K562 (cell line): ENCODE measurements at regions not wholly inside any gene's neighbourhood (a gene's known extent, or its start where the extent isn't known, plus 50 kb on each side); places are given as distances from the start of the nearest gene placed in this dataset.

ENCODE experiments used
- ATAC-seq: fragments of 200-7000 bp; cut with Tn5 transposase; 3 replicates; pipeline ENCODE4 v1.9.1; 2020; ENCODE audit warnings: moderate library complexity
- BruUV-seq: library from RNA; stranded (reverse); fragments of 400-500 nt; replicated peaks from 2 replicates; lab custom pipeline; 2021; lab: Mats Ljungman, UMichigan
- CTCF ChIA-PET: fragments of 300-600 bp; formaldehyde crosslinking; extraction: SDS; loops from one replicate; lab custom pipeline; 2021; ENCODE audit warnings: low intra/inter-chr PET ratio; lab: Yijun Ruan, JAX
- POLR2A ChIA-PET: fragments of 300-600, 350-650 bp; sonication (Branson Sonifier 250); formaldehyde crosslinking; extraction: SDS; loops from one replicate; lab custom pipeline; 2021; ENCODE audit warnings: antibody characterized with exemption, inconsistent platforms; lab: Yijun Ruan, JAX
- DNase-seq, 4 experiments: peaks; one replicate each; pipeline versions ENCODE4 v3.0.0 to v3.0.0-alpha.2; 2011 to 2018; ENCODE audit warnings: low spot score in 3 of 4, mixed read lengths in 3 of 4; ENCODE audit errors: extremely low read depth in 1 of 4
- FAIRE-seq: peaks from 2 replicates; lab custom pipeline; 2011; peaks lifted over from hg19 to GRCh38; lab: Jason Lieb, UNC
- H2AFZ ChIP-seq: 2 replicates; pipeline ENCODE4 v1.6.0; 2011; ENCODE audit warnings: low read depth, low read length, control low read depth, inconsistent platforms
- H3K27ac ChIP-seq: fragments of 200-600 bp; 3 replicates; pipeline ENCODE4 v1.8.0; 2011; ENCODE audit warnings: low read depth, mild to moderate bottlenecking, control low read depth, inconsistent platforms, low read length, moderate library complexity, mixed read lengths; ENCODE audit errors: extremely low read depth
- H3K27me3 ChIP-seq, 2 experiments: fragments of 300-600 bp in 1 of 2; 2 replicates in 1 of 2; 3 replicates in 1 of 2; pipeline versions ENCODE4 v1.6.0 to v1.8.0; 2011; ENCODE audit warnings: inconsistent platforms in 2 of 2, low read length in 2 of 2, mild to moderate bottlenecking in 1 of 2, mixed read lengths in 1 of 2, moderate library complexity in 1 of 2; ENCODE audit not compliant: control insufficient read depth in 2 of 2, insufficient read depth in 2 of 2
- H3K36me3 ChIP-seq: fragments of 300-600 bp; 3 replicates; pipeline ENCODE4 v1.8.0; 2011; ENCODE audit warnings: mild to moderate bottlenecking, low read length, inconsistent platforms; ENCODE audit not compliant: control insufficient read depth, insufficient read depth
- H3K4me1 ChIP-seq, 2 experiments: fragments of 200-600 bp in 1 of 2; replicated peaks in 1 of 2; 2 replicates in 1 of 2; 3 replicates in 1 of 2; pipeline versions ENCODE4 v1.5.1 to v1.8.0; 2011; ENCODE audit warnings: inconsistent platforms in 2 of 2, low read length in 2 of 2, mild to moderate bottlenecking in 1 of 2, mixed read lengths in 1 of 2, moderate library complexity in 1 of 2; ENCODE audit not compliant: control insufficient read depth in 2 of 2, insufficient read depth in 2 of 2
- H3K4me2 ChIP-seq: 2 replicates; pipeline ENCODE4 v1.6.1; 2011; ENCODE audit warnings: low read length, control low read depth, inconsistent platforms, mixed read lengths; ENCODE audit not compliant: insufficient read depth
- H3K4me3 ChIP-seq: fragments of 200-600 bp; sonication (generic), shearing (Covaris generic); 2 replicates; pipeline ENCODE4 v1.5.1; 2016; ENCODE audit warnings: control low read depth, inconsistent platforms
- H3K79me2 ChIP-seq: fragments of 200-600 bp; 3 replicates; pipeline ENCODE4 v1.8.0; 2011; ENCODE audit warnings: low read length, inconsistent platforms; ENCODE audit not compliant: control insufficient read depth, insufficient read depth
- H3K9ac ChIP-seq, 2 experiments: 2 replicates each; pipeline versions ENCODE4 v1.6.0 to v1.6.1; 2011; ENCODE audit warnings: low read depth in 2 of 2, low read length in 2 of 2, control low read depth in 1 of 2, inconsistent platforms in 1 of 2, mild to moderate bottlenecking in 1 of 2, mixed read lengths in 1 of 2; ENCODE audit not compliant: insufficient read depth in 1 of 2
- H3K9me1 ChIP-seq: one replicate; pipeline ENCODE4 v1.6.0; 2011; ENCODE audit warnings: inconsistent platforms, mild to moderate bottlenecking, low read length, moderate library complexity; ENCODE audit not compliant: control insufficient read depth, insufficient read depth
- H3K9me3 ChIP-seq: replicated peaks from 2 replicates; pipeline ENCODE4 v1.5.1; 2011; ENCODE audit warnings: low read depth, low read length, inconsistent platforms; ENCODE audit not compliant: control insufficient read depth, insufficient read depth
- H4K20me1 ChIP-seq: replicated peaks from 2 replicates; pipeline ENCODE4 v1.6.1; 2011; ENCODE audit warnings: low read length, inconsistent platforms, mixed read lengths; ENCODE audit not compliant: control insufficient read depth, insufficient read depth
- ATF6 ChIP-seq: sonication (generic); formaldehyde crosslinking; IDR thresholded peaks from 2 replicates; pipeline ENCODE4 v1.4.0; 2020; ENCODE audit warnings: mild to moderate bottlenecking, missing genetic modification reagents
- DPF2 ChIP-seq: fragments of 450-650 bp; IDR thresholded peaks from 2 replicates; pipeline ENCODE4 v1.6.1; 2016
- ETV1 ChIP-seq: fragments of 450-650 bp; conservative IDR thresholded peaks from 2 replicates; pipeline ENCODE4 v1.6.1; 2016; ENCODE audit warnings: missing genetic modification characterization, control low read depth, low read depth, missing compliant biosample characterization
- FOXA1 ChIP-seq: fragments of 450-650 bp; IDR thresholded peaks from 2 replicates; pipeline ENCODE4 v1.6.1; 2016; ENCODE audit warnings: mild to moderate bottlenecking, borderline replicate concordance
- GABPB1 ChIP-seq: sonication (generic); formaldehyde crosslinking; IDR thresholded peaks from 2 replicates; pipeline ENCODE4 v1.8.0; 2022; ENCODE audit warnings: mild to moderate bottlenecking, missing genetic modification reagents
- KLF16 ChIP-seq: IDR thresholded peaks from 2 replicates; pipeline ENCODE4 v1.6.1; 2016; ENCODE audit warnings: antibody characterized with exemption
- MCM3 ChIP-seq: fragments of 450-650 bp; IDR thresholded peaks from 2 replicates; pipeline ENCODE4 v1.6.1; 2016
- NFRKB ChIP-seq: fragments of 450-650 bp; IDR thresholded peaks from 2 replicates; pipeline ENCODE4 v1.6.1; 2016; ENCODE audit warnings: low read depth
- SNIP1 ChIP-seq: fragments of 450-650 bp; IDR thresholded peaks from 2 replicates; pipeline ENCODE4 v1.7.1; 2017; ENCODE audit warnings: low read depth, mild to moderate bottlenecking
- SRF ChIP-seq, 2 experiments: fragments of 250-450, 450-650 bp in 1 of 2; sonication (Bioruptor Pico) in 1 of 2; sonication (generic) in 1 of 2; formaldehyde crosslinking; IDR thresholded peaks; 2 replicates each; pipeline versions ENCODE4 v1.5.0 to v1.5.1; 2020 to 2022; ENCODE audit warnings: mild to moderate bottlenecking in 1 of 2, missing genetic modification reagents in 1 of 2
- TBL1XR1 ChIP-seq, 2 experiments: IDR thresholded peaks; 2 replicates each; pipeline ENCODE4 v1.6.1; 2012; ENCODE audit warnings: improper control_type of control experiment in 2 of 2, low read length in 2 of 2, mild to moderate bottlenecking in 1 of 2
- ZC3H8 ChIP-seq: fragments of 450-650 bp; IDR thresholded peaks from 2 replicates; pipeline ENCODE4 v1.6.1; 2017
- ZNF778 ChIP-seq: fragments of 450-650 bp; formaldehyde crosslinking; IDR thresholded peaks from 2 replicates; pipeline ENCODE4 v1.4.0; 2020; ENCODE audit warnings: mild to moderate bottlenecking, moderate library complexity
- ZNF79 ChIP-seq: fragments of 250-450 bp; sonication (Bioruptor Pico); IDR thresholded peaks from 2 replicates; pipeline ENCODE4 v1.4.0; 2020; ENCODE audit warnings: low read depth, mild to moderate bottlenecking, moderate library complexity
- WGBS: fragments of 100-300 bp; shearing (Covaris generic); methylation state at CpG from one replicate; pipeline ENCODE4 v1.1.6; 2016; ENCODE audit warnings: low coverage, mixed read lengths; ENCODE audit not compliant: insufficient coverage; ENCODE audit errors: missing lambda C conversion rate; 5-methylcytosine and 5-hydroxymethylcytosine counted together
- in situ Hi-C: fragments of 300-500 bp; cut with MboI; formaldehyde crosslinking; loops from 4 replicates; pipeline ENCODE4 v1.15.0; 2018; ENCODE audit warnings: inconsistent platforms, mixed read lengths
- intact Hi-C: fragments of 100-400 bp; cut with micrococcal nuclease; formaldehyde crosslinking; loops from 2 replicates; pipeline ENCODE4 v1.14.2; 2022
- TF ChIP-seq, protein P1 (sequence below): sonication (generic); IDR thresholded peaks from 2 replicates; pipeline ENCODE4 v1.6.1; 2016
- TF ChIP-seq, protein P2 (sequence below), 3 experiments: fragments of 200-800 bp in 1 of 3; sonication (Bioruptor generic) in 1 of 3; sonication (generic) in 1 of 3; formaldehyde crosslinking in 1 of 3; IDR thresholded peaks; 2 replicates each; pipeline versions ENCODE4 v1.6.1 to v1.8.0; 2016 to 2022; ENCODE audit warnings: mild to moderate bottlenecking in 2 of 3, missing compliant biosample characterization in 2 of 3, missing genetic modification characterization in 2 of 3, missing genetic modification reagents in 1 of 3
- TF ChIP-seq, protein P3 (sequence below): sonication (generic); formaldehyde crosslinking; IDR thresholded peaks from 2 replicates; pipeline ENCODE4 v1.8.1; 2022; ENCODE audit warnings: missing genetic modification reagents

DNA sequence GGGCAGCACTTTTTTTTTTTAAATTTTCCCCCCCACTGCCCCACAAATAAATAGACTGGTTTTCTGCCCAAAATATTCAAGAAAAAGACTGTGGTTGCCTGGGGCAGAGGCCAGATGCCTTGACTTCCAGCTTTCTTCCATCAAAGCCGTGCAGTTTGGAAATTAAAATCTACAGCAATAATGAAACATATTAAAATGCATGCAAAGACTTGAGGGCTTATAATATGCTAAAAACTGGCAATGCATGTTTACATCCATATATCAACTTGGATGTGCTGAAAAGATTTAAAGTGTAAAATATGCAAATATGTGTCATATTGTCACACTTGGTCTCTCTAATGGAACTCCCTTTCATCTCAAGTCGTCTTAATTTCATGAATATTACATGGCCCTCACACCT is 2036.2 kb upstream of the PIK3C3 start (continued):
- TF ChIP-seq GABPB1: no peak
- no peak for TF ChIP-seq FOXA1
- TF ChIP-seq, protein P1, sequence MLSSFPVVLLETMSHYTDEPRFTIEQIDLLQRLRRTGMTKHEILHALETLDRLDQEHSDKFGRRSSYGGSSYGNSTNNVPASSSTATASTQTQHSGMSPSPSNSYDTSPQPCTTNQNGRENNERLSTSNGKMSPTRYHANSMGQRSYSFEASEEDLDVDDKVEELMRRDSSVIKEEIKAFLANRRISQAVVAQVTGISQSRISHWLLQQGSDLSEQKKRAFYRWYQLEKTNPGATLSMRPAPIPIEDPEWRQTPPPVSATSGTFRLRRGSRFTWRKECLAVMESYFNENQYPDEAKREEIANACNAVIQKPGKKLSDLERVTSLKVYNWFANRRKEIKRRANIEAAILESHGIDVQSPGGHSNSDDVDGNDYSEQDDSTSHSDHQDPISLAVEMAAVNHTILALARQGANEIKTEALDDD: no peak
- TF ChIP-seq, all 486 proteins: peak for 0

DNA sequence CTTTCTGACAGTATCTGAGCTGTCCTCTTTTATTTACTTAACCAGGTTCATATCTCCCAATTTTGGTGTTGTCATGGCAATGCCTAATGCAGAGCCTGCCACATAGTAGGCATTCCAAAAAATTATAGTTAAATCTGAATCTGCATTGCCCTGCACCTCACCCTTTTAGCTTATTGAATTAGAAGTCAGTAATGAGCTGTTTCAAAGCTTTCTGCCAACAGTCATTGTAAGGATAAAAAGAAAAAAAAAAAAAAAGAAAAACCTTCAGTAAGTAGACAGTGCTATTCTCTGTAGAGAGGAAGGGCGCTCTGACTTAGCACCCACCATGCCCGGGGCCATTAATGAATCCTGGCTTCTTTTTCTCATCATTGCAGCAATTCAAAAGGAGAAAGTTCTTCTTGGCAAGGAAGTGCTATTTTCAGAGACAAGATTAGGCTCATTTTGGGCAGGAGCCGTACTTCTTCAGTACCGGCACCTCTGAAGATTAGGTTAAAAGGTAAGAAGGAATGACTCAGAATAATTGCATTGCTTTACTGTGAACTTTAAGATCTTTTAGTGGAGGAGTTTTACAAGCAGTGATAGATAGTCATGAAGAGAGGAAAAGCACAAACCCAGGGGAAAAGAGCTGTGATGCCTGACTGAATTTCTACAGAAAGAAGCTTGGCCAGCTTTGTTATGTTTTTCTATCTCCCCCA is 2041.2 kb upstream of the PIK3C3 start:
- no peak overlapping the region for H3K4me2 ChIP-seq
- no peaks in the 10 kb centered on the region for H3K4me1 ChIP-seq
- no peak overlapping the region for H3K9ac ChIP-seq
- no peaks in the 10 kb centered on the region for H4K20me1 ChIP-seq
- WGBS: 5% methylated on average over 4 of the region's 4 CpGs
- H3K79me2 ChIP-seq: no peaks in the 10 kb centered on the region
- FAIRE-seq (no peak), DNase-seq (no peak), ATAC-seq (no peak)
- no peak overlapping the region for H3K4me3 ChIP-seq
- H3K36me3 ChIP-seq: no peaks in the 10 kb centered on the region
- in situ Hi-C loops (no loop called here), intact Hi-C loops (loop anchor here (10.0 kb wide), 1 partner anchor 81 kb away; no protein-coding TSS in a partner anchor)
- no peak overlapping the region for H3K27ac ChIP-seq
- ChIA-PET CTCF (no interaction called here), POLR2A (interaction anchor here (0.5 kb wide), 1 partner anchor 227 kb away, joined by 3 read pairs; no protein-coding TSS in a partner anchor)
- no peaks in the 10 kb centered on the region for H3K9me1 ChIP-seq
- H3K9me3 ChIP-seq: no peaks in the 10 kb centered on the region
- no TSS peak for BruUV-seq
- H2AFZ ChIP-seq: no peak overlapping the region
- H3K27me3 ChIP-seq: no peaks in the 10 kb centered on the region
- TF ChIP-seq KLF16: no peak
- TF ChIP-seq ZNF79 (CRISPR knock-in tag): no peak
- no peak for TF ChIP-seq SNIP1
- no peak for TF ChIP-seq TBL1XR1 (IDR thresholded peaks at IDR 0.05; ENCODE audit: low read length in 2 of 2)
- TF ChIP-seq ZNF778: no peak
- no peak for TF ChIP-seq ATF6
- no peak for TF ChIP-seq NFRKB
- no peak for TF ChIP-seq ETV1 (tag)
- TF ChIP-seq, protein P2, sequence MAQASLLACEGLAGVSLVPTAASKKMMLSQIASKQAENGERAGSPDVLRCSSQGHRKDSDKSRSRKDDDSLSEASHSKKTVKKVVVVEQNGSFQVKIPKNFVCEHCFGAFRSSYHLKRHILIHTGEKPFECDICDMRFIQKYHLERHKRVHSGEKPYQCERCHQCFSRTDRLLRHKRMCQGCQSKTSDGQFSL (CRISPR knock-in tag; IDR thresholded peaks at IDR 0.05): no peak
- TF ChIP-seq, protein P2 (tag; IDR thresholded peaks at IDR 0.05): no peak
- TF ChIP-seq, protein P3, sequence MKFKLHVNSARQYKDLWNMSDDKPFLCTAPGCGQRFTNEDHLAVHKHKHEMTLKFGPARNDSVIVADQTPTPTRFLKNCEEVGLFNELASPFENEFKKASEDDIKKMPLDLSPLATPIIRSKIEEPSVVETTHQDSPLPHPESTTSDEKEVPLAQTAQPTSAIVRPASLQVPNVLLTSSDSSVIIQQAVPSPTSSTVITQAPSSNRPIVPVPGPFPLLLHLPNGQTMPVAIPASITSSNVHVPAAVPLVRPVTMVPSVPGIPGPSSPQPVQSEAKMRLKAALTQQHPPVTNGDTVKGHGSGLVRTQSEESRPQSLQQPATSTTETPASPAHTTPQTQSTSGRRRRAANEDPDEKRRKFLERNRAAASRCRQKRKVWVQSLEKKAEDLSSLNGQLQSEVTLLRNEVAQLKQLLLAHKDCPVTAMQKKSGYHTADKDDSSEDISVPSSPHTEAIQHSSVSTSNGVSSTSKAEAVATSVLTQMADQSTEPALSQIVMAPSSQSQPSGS (CRISPR knock-in tag): no peak
- TF ChIP-seq MCM3: no peak
- no peak for TF ChIP-seq ZC3H8
- TF ChIP-seq SRF (CRISPR knock-in tag; IDR thresholded peaks at IDR 0.05): no peak
- TF ChIP-seq DPF2: no peak
